Mucosa of rectum (tissue), 2 donors: ENCODE measurements at regions not wholly inside any gene's neighbourhood (a gene's known extent, or its start where the extent isn't known, plus 50 kb on each side); places are given as distances from the start of the nearest gene placed in this dataset.
"Not testable (repeated sequence)": the region's sequence is repeated elsewhere in the genome, so short reads cannot be mapped to it uniquely, and the experiment has no call there.

Experiments
- H3K27ac ChIP-seq, 2 donors: one replicate each; pipeline ENCODE4 v1.7.0; 2013; ENCODE audit warnings: inconsistent platforms in 2 of 2, low read depth in 2 of 2, low read length in 2 of 2
- H3K27me3 ChIP-seq, 2 donors: one replicate each; pipeline ENCODE4 v1.7.0; 2013; ENCODE audit warnings: low read length in 2 of 2; ENCODE audit not compliant: control insufficient read depth in 2 of 2, insufficient read depth in 2 of 2
- H3K36me3 ChIP-seq, 2 donors: one replicate each; pipeline ENCODE4 v1.7.0; 2013; ENCODE audit warnings: low read length in 2 of 2; ENCODE audit not compliant: control insufficient read depth in 2 of 2, insufficient read depth in 2 of 2
- H3K4me1 ChIP-seq, 2 donors: one replicate each; pipeline ENCODE4 v1.7.0; 2013; ENCODE audit warnings: low read length in 2 of 2, mild to moderate bottlenecking in 1 of 2; ENCODE audit not compliant: control insufficient read depth in 2 of 2, insufficient read depth in 2 of 2
- H3K4me3 ChIP-seq, 2 donors: one replicate each; pipeline ENCODE4 v1.7.0; 2013; ENCODE audit warnings: low read length in 2 of 2
- H3K9ac ChIP-seq, 2 donors: one replicate each; pipeline ENCODE4 v1.7.0; 2013; ENCODE audit warnings: low read length in 2 of 2, low read depth in 1 of 2, mild to moderate bottlenecking in 1 of 2
- H3K9me3 ChIP-seq, 2 donors: one replicate each; pipeline ENCODE4 v1.7.0; 2013; ENCODE audit warnings: low read length in 2 of 2; ENCODE audit not compliant: control insufficient read depth in 2 of 2
- donor health status: healthy.
- donor health status: Normal muscosa, but diverticular disease.

DNA sequence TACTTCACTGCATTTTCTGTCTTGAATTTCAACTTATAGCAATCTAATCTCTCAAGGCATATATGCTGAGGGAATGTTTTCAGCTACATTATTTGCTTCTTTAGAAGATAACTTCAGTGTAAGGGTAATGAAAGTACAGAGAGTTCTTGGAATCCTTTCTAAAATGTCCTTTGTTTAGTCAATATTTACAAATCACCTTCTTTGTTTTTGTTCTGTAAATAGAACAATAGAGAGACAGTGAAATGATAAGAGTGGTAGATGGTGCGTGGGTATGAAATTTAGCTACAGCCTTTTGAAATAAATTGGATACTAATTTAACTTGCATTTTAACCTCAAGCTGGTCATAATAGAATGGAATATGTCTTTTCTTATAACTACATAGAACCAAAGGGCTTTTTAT, 171.1 kb upstream of the MARCKS start:
- Histone ChIP-seq H3K4me3 (no peak overlapping the region), H3K27ac (no peak overlapping the region)

DNA sequence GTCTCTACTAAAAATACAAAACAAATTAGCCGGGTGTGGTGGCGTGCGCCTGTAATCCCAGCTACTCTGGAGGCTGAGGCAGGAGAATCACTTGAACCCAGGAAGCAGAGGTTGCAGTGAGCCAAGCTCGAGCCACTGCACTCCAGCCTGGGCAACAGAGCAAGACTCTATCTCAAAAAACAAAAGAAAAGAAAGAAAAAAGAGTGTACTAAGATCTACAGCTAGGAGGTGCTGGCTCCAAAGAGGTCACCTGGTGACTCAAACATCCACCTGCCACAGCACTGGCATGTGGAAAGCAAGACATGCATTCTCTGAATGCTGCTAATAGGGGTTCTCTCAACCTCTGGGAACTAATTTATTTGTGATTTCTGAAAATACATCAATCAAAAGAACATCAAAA, 167.5 kb upstream of the MARCKS start:
- not testable (repeated sequence) for H3K4me1 ChIP-seq, H3K4me3 ChIP-seq, H3K9me3 ChIP-seq, H3K27me3 ChIP-seq, H3K27ac ChIP-seq, H3K9ac ChIP-seq, H3K36me3 ChIP-seq

More for the DNA sequence above, 171.1 kb upstream of the MARCKS start:
- Histone ChIP-seq H3K9me3 (no peaks in the 10 kb centered on the region), H3K36me3 (no peaks in the 10 kb centered on the region), H3K27me3 (no peaks in the 10 kb centered on the region), H3K4me1 (no peaks in the 10 kb centered on the region), H3K9ac (no peak overlapping the region)

DNA sequence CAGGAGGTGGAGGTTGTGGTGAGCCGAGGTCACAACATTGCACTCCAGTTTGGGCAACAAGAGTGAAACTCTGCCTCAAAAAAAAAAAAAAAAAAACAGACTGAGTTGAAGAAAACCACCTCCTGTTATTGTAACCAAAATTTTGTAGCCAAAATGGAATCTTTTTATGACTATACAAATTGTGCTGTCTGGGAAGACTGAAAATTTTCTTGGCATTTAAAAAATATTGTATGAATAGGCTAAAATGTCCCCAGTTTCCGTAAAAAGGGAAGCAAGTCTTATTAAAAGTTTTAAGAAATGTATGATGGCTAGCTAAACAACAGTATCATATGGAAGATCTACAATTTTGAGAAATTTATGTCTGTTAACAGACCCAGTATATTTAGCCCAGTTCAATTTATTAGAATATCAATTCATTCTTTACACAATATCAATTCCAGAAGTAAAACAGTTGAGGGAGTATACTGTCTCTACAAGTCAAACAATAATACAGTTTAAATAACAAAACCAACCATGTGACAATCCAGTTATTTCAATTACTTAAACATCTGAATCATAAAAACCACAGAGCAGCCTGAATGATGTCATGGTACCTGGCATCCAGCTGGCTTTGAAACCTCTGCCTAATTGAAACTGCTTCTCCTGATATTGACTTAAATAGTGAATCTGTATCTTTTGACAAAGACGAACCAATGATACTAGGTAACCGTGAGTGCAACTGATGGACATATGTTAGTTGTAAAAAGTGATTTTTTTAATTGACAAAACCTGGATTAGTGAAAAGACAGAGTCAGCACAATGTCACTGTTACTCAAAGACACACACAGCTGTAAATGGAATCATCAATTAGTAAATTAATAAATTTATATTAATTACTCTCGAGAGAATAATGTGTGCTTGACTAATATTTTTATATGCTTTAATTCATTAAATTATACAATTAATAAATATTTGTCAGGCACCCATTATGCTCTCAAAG, 166.6 kb upstream of the MARCKS start:
- Histone ChIP-seq H3K4me3 (no peak overlapping the region), H3K9ac (no peak overlapping the region), H3K36me3 (no peaks in the 10 kb centered on the region), H3K9me3 (no peaks in the 10 kb centered on the region), H3K27me3 (no peaks in the 10 kb centered on the region), H3K4me1 (peaks cover 0 to 2% of the 10 kb centered on the region in 2 donors), H3K27ac (no peak overlapping the region)

DNA sequence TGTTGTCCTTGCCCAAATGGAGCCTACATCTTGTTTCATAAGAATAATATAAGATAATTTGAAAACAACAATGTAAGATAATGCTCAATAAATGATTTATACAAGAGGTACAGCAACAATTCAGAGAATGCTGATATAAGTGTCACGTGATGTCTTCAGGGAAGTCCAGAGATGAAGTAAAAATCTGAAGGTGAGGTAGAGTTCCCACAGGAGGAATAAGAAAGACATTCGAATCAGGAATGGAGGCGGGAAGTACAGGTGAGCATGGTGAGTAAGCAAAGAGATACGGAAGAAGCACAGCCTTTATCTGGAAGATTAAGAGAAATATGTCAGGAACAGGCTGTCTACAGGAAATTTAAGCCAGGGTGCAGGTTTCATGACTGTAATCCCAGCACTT, 165.9 kb upstream of the MARCKS start:
- Histone ChIP-seq H3K4me3 (no peak overlapping the region), H3K27me3 (no peaks in the 10 kb centered on the region), H3K9ac (no peak overlapping the region), H3K27ac (no peak overlapping the region), H3K4me1 (peaks cover 0 to 2% of the 10 kb centered on the region in 2 donors), H3K9me3 (no peaks in the 10 kb centered on the region), H3K36me3 (no peaks in the 10 kb centered on the region)

DNA sequence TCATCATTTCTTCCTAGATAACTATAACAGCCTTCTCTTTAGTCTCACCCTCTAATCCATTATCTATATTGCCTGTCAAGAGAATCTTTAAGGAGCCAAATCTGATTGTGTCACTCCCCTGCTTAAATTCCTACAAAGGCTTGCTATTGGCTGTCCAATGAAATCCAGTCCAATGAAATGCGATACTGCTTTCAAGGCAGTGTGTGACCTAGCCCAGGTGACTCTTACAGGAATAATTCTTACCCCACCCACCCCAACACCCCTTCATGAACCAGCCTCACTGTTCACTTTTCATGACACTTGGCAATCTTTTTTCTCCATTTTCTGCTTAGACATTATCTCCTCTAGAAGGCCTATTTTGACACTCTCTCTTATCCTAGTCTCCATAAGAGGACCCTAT, 163.3 kb upstream of the MARCKS start:
- Histone ChIP-seq H3K27ac (no peak overlapping the region), H3K4me3 (no peak overlapping the region)

DNA sequence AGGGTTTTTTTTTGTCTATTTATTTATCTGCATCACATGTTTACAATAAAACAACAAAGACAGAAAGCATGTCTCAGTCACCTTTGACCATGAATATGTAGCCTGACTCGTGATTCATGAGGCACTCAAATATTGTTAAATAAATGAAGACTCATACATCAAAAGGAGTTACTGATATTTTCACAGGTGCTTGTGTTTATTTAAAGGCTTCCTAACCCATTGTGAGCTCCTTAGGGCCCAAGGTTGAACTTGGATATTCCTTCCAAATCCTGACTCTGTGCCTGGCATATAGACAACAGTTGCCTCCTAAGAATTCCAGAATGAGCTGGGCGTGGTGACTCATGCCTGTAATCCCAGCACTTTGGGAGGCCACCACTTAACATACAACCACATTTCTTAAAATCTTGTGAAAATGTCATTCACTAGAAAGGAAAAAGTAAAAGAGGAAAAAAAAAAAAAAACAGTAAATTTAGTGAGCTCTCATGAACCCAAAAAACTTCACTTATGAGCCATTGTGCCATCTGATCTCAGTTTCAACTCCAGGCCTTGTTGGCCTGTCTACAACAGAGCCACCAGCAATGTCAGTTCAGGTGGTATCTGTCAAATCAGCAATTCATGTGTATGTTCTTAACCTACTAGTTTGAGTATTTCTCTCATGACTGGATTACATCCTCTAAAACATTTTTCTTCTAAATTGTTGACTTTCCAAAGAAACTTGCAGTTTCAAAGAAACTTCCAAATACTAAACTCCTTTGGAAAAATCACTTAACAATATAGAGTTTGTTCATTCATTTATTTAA, 162.7 kb upstream of the MARCKS start:
- Histone ChIP-seq H3K9ac (no peak overlapping the region), H3K4me3 (no peak overlapping the region), H3K4me1 (peaks cover 0 to 2% of the 10 kb centered on the region in 2 donors), H3K9me3 (no peaks in the 10 kb centered on the region), H3K27me3 (no peaks in the 10 kb centered on the region), H3K27ac (no peak overlapping the region), H3K36me3 (no peaks in the 10 kb centered on the region)

More for the DNA sequence above, 163.3 kb upstream of the MARCKS start:
- Histone ChIP-seq H3K36me3 (no peaks in the 10 kb centered on the region), H3K4me1 (peaks cover 0 to 2% of the 10 kb centered on the region in 2 donors), H3K9me3 (no peaks in the 10 kb centered on the region), H3K9ac (no peak overlapping the region), H3K27me3 (no peaks in the 10 kb centered on the region)

DNA sequence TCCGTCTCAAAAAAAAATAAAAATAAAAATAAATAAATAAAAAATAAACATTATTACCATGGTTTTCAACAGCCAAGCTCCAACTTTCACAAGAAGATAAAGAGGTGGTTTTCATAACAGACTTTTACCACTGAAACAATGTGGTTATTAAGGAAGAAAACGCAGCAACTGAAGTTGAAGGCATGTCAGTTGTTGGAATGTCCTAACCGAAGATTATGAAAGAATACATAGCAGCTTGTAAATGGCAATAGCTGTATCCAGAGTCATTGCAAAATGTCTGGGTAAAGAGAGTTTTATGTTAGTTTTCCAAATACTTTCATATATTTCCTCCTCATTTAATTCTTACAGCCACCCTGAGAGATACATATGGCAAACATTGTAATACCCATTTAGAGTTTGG, 161.6 kb upstream of the MARCKS start:
- Histone ChIP-seq H3K4me1 (peaks cover 0 to 2% of the 10 kb centered on the region in 2 donors), H3K9ac (no peak overlapping the region), H3K9me3 (no peaks in the 10 kb centered on the region), H3K27ac (no peak overlapping the region), H3K36me3 (no peaks in the 10 kb centered on the region), H3K4me3 (no peak overlapping the region), H3K27me3 (no peaks in the 10 kb centered on the region)

DNA sequence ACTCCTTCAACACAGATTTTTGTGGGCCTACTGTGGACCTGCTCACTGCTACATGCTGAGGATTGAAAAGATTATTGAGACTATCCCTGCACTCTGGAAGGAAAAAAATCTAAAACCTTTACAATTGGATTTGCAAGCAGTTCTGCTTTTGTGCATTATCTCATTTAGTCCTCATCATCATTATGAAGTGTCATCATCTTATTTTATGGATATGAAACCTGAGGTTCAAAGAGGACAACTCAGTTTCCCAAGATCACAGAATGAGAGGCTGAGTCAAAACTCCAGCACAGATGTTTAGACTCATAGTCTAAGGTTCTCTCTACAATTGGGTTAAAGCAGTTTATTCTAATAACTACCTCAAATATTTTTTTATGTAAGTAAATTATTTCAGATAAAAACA, 160.2 kb upstream of the MARCKS start:
- Histone ChIP-seq H3K27me3 (no peaks in the 10 kb centered on the region), H3K4me3 (no peak overlapping the region), H3K36me3 (no peaks in the 10 kb centered on the region), H3K27ac (no peak overlapping the region), H3K9ac (no peak overlapping the region), H3K9me3 (no peaks in the 10 kb centered on the region), H3K4me1 (peaks cover 0 to 8% of the 10 kb centered on the region in 2 donors)

DNA sequence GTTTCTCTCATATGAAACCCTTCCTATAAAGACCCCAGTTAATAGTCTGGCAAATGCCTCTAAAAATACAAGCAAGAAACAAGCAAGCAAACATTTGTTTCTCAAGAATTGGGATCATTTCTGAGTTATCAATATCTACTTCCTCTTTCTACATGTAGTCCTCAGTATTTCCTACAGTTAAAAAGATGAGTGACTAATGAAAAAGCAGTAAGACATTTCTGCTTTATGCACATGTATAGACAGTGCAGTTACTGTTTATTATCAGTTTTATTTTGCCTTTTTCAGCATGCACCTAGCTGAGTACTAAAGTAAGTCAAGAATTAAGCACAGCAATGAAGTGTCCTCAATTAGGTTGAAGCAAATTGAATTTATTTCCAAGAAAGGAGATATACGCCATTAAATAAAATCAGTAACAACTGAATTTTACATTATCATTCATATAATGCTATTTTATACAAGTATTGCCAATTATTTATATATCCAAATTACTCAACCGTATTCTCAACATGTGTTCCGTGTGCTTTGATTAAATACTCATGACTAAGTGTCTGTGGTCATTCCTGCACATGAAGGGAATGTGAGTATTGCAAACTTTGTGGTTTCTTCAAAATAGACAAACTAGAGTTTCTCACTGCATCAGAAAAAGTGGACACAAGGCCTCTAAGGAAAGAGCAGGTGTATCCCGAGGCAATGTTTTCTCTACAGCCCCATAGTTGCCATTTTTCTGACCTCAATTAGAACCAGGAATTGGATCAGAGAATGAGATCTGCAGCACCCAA, 159.3 kb upstream of the MARCKS start:
- Histone ChIP-seq H3K4me3 (no peak overlapping the region), H3K36me3 (no peaks in the 10 kb centered on the region), H3K27ac (no peak overlapping the region), H3K9me3 (no peaks in the 10 kb centered on the region), H3K4me1 (peaks cover 0 to 15% of the 10 kb centered on the region in 2 donors), H3K27me3 (no peaks in the 10 kb centered on the region), H3K9ac (no peak overlapping the region)
